Right atrium auricular region (tissue), 2 donors: ENCODE measurements at regions not wholly inside any gene's neighbourhood (a gene's known extent, or its start where the extent isn't known, plus 50 kb on each side); places are given as distances from the start of the nearest gene placed in this dataset.

Experiments
- DNase-seq: peaks from one replicate; pipeline ENCODE4 v3.0.0-alpha.2; 2019; ENCODE audit warnings: low spot score
- H3K27ac ChIP-seq, 2 donors: fragments of 200-600 bp; sonication (generic); 1 replicate in 1 of 2; 2 replicates in 1 of 2; pipeline ENCODE4 v1.5.1; 2016 to 2019
- H3K27me3 ChIP-seq, 2 donors: fragments of 200-600 bp; sonication (generic); one replicate each; pipeline versions ENCODE4 v1.5.1 to v1.6.0; 2017 to 2019
- H3K36me3 ChIP-seq: fragments of 200-600 bp; sonication (generic); one replicate; pipeline ENCODE4 v1.5.1; 2016
- H3K4me1 ChIP-seq, 2 donors: fragments of 200-600 bp; sonication (generic); one replicate each; pipeline versions ENCODE4 v1.5.1 to v1.6.0; 2017 to 2019
- H3K4me3 ChIP-seq, 2 donors: fragments of 200-600 bp; sonication (generic); 1 replicate in 1 of 2; 2 replicates in 1 of 2; pipeline ENCODE4 v1.5.1; 2017 to 2019; ENCODE audit warnings: mild to moderate bottlenecking in 1 of 2, moderate library complexity in 1 of 2
- H3K9me3 ChIP-seq, 2 donors: fragments of 200-600 bp; sonication (generic); one replicate each; pipeline ENCODE4 v1.5.1; 2019
- CTCF ChIP-seq, 2 donors: fragments of 200-600 bp; sonication (generic); IDR thresholded peaks; one replicate each; pipeline ENCODE4 v1.5.1; 2019; ENCODE audit warnings: antibody characterized with exemption in 2 of 2

- H3K36me3 ChIP-seq, result no peaks in the 10 kb centered on the region
- no peak overlapping the region for H3K4me3 ChIP-seq
- no peak for DNase-seq
- no peaks in the 10 kb centered on the region for H3K27me3 ChIP-seq
- no peaks in the 10 kb centered on the region for H3K9me3 ChIP-seq
- no peak for TF ChIP-seq CTCF (IDR thresholded peaks at IDR 0.05)
- H3K4me1 ChIP-seq, result no peaks in the 10 kb centered on the region
- no peak overlapping the region for H3K27ac ChIP-seq
Measured at GRCh38 chr2:84297155-84297554, 161.9 kb downstream of the SUCLG1 start.

- Histone ChIP-seq H3K36me3 (no peaks in the 10 kb centered on the region), H3K27me3 (no peaks in the 10 kb centered on the region), H3K4me1 (no peaks in the 10 kb centered on the region), H3K4me3 (no peak overlapping the region), H3K27ac (no peak overlapping the region), H3K9me3 (no peaks in the 10 kb centered on the region)
- no peak for DNase-seq
- no peak for TF ChIP-seq CTCF (IDR thresholded peaks at IDR 0.05)
Measured at GRCh38 chr2:84293791-84294380, 165.2 kb downstream of the SUCLG1 start.

- no peak for TF ChIP-seq CTCF (IDR thresholded peaks at IDR 0.05)
Measured at GRCh38 chr2:84292545-84292944, 166.5 kb downstream of the SUCLG1 start.

GRCh38 chr2:84290537-84290936 lies 168.5 kb downstream of the SUCLG1 start:
- H3K27ac ChIP-seq, result no peak overlapping the region
- no peaks in the 10 kb centered on the region for H3K36me3 ChIP-seq
- no peaks in the 10 kb centered on the region for H3K27me3 ChIP-seq
- no peaks in the 10 kb centered on the region for H3K4me1 ChIP-seq
- TF ChIP-seq CTCF (IDR thresholded peaks at IDR 0.05), result no peak
- H3K9me3 ChIP-seq, result no peaks in the 10 kb centered on the region
- no peak for DNase-seq
- no peak overlapping the region for H3K4me3 ChIP-seq

More at GRCh38 chr2:84292545-84292944, 166.5 kb downstream of the SUCLG1 start:
- no peak overlapping the region for H3K4me3 ChIP-seq
- H3K4me1 ChIP-seq, result no peaks in the 10 kb centered on the region
- no peaks in the 10 kb centered on the region for H3K27me3 ChIP-seq
- H3K9me3 ChIP-seq, result no peaks in the 10 kb centered on the region
- no peaks in the 10 kb centered on the region for H3K36me3 ChIP-seq
- DNase-seq, result no peak
- no peak overlapping the region for H3K27ac ChIP-seq

- no peak for TF ChIP-seq CTCF (IDR thresholded peaks at IDR 0.05)
- Histone ChIP-seq H3K36me3 (no peaks in the 10 kb centered on the region), H3K9me3 (no peaks in the 10 kb centered on the region), H3K27ac (no peak overlapping the region), H3K27me3 (no peaks in the 10 kb centered on the region), H3K4me1 (no peaks in the 10 kb centered on the region), H3K4me3 (no peak overlapping the region)
- DNase-seq, result no peak
Measured at GRCh38 chr2:84288293-84288692, 170.8 kb downstream of the SUCLG1 start.

GRCh38 chr2:84286878-84287277 lies 172.2 kb downstream of the SUCLG1 start:
- H3K4me3 ChIP-seq, result no peak overlapping the region
- no peak for DNase-seq
- TF ChIP-seq CTCF (IDR thresholded peaks at IDR 0.05), result no peak

More at GRCh38 chr2:84286878-84287277, 172.2 kb downstream of the SUCLG1 start:
- Histone ChIP-seq H3K4me1 (no peaks in the 10 kb centered on the region), H3K27ac (no peak overlapping the region), H3K36me3 (no peaks in the 10 kb centered on the region), H3K27me3 (no peaks in the 10 kb centered on the region), H3K9me3 (no peaks in the 10 kb centered on the region)
